Kidney (tissue), 13 donors: ENCODE measurements at regions not wholly inside any gene's neighbourhood (a gene's known extent, or its start where the extent isn't known, plus 50 kb on each side); places are given as distances from the start of the nearest gene placed in this dataset.

Source experiments
- DNase-seq, 5 donors: peaks; one replicate each; pipeline ENCODE4 v3.0.0-alpha.2; 2013 to 2020
- FAIRE-seq: peaks from 2 replicates; lab custom pipeline; 2012; peaks lifted over from hg19 to GRCh38; lab: Jason Lieb, UNC
- H3K27ac ChIP-seq, 2 donors: one replicate each; pipeline ENCODE4 v1.7.0; 2013; ENCODE audit warnings: low read depth in 2 of 2, low read length in 2 of 2, inconsistent platforms in 1 of 2
- H3K27me3 ChIP-seq: one replicate; pipeline ENCODE4 v1.7.1; 2013; ENCODE audit warnings: low read length, inconsistent platforms; ENCODE audit not compliant: control insufficient read depth, insufficient read depth
- H3K36me3 ChIP-seq, 3 donors: one replicate each; pipeline versions ENCODE4 v1.7.0 to v1.7.1; 2013; ENCODE audit warnings: low read length in 3 of 3, control low read depth in 1 of 3, inconsistent platforms in 1 of 3; ENCODE audit not compliant: insufficient read depth in 3 of 3, control insufficient read depth in 2 of 3
- H3K4me1 ChIP-seq, 3 donors: one replicate each; pipeline versions ENCODE4 v1.7.0 to v1.7.1; 2013; ENCODE audit warnings: low read length in 3 of 3, inconsistent platforms in 1 of 3, low read depth in 1 of 3; ENCODE audit not compliant: control insufficient read depth in 2 of 3, insufficient read depth in 2 of 3
- H3K4me3 ChIP-seq, 3 donors: one replicate each; pipeline versions ENCODE4 v1.7.0 to v1.8.1; 2013; ENCODE audit warnings: low read length in 3 of 3, control low read depth in 1 of 3, inconsistent platforms in 1 of 3
- H3K9ac ChIP-seq, 3 donors: one replicate each; pipeline versions ENCODE4 v1.7.0 to v1.7.1; 2013; ENCODE audit warnings: low read length in 3 of 3, control low read depth in 1 of 3, inconsistent platforms in 1 of 3
- H3K9me3 ChIP-seq, 3 donors: one replicate each; pipeline versions ENCODE4 v1.7.0 to v1.7.1; 2013; ENCODE audit warnings: low read length in 3 of 3, control low read depth in 1 of 3, inconsistent platforms in 1 of 3; ENCODE audit not compliant: control insufficient read depth in 2 of 3, insufficient read depth in 1 of 3
- CTCF ChIP-seq: IDR thresholded peaks from 3 replicates; pipeline ENCODE4 v1.5.1; 2012; ENCODE audit warnings: mild to moderate bottlenecking, moderate library complexity, borderline replicate concordance; ENCODE audit not compliant: insufficient read depth; ENCODE audit errors: extremely low read depth
- intact Hi-C: fragments of 100-400 bp; cut with DNase I; formaldehyde crosslinking; loops from one replicate; pipeline ENCODE4 v1.11.1; 2022
- donor health status: control.
- donor health status: control.
- donor health status: control.
- donor health status: control.
- donor health status: control.
- donor health status: DM: yes; HTN: yes; CAD: no.
- donor health status: Normal renal cell carcinoma (clear cell type).

DNA sequence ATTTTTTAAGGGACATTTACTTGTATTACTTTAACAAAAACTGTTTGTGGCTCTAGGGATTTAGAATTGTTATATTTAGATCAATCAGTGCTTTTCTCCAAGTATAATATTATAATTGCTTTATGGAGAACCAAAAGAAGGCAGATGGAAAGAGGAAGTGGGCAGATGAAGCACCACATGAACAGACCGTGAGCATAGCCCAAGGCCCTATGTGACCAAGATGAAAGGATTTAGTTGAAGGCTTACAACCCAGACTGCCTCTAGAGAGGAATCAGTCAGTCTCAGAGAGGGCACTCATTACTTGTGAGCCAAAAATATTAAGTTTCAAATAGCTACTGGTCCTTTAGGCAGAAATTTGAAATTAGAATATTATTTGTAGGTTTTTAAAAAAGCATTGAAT is 102.3 kb upstream of the IMPG1 start:
- DNase-seq (no peak), FAIRE-seq (no peak)
- H3K36me3 ChIP-seq: no peaks in the 10 kb centered on the region
- H3K9me3 ChIP-seq: no peaks in the 10 kb centered on the region
- no peak for TF ChIP-seq CTCF
- no peak overlapping the region for H3K4me3 ChIP-seq
- H3K9ac ChIP-seq: no peak overlapping the region
- no peak overlapping the region for H3K27ac ChIP-seq
- intact Hi-C loops: no loop called here
- no peaks in the 10 kb centered on the region for H3K4me1 ChIP-seq
- no peaks in the 10 kb centered on the region for H3K27me3 ChIP-seq

- FAIRE-seq (no peak), DNase-seq (no peak)
- H3K27me3 ChIP-seq: no peaks in the 10 kb centered on the region
- no peak overlapping the region for H3K4me3 ChIP-seq
- no peak overlapping the region for H3K27ac ChIP-seq
- no peaks in the 10 kb centered on the region for H3K9me3 ChIP-seq
- no peaks in the 10 kb centered on the region for H3K4me1 ChIP-seq
- no peak for TF ChIP-seq CTCF
- H3K36me3 ChIP-seq: no peaks in the 10 kb centered on the region
- no peak overlapping the region for H3K9ac ChIP-seq
- intact Hi-C loops: no loop called here
Measured at GRCh38 chr6:76166874-76167273, 94.4 kb upstream of the IMPG1 start.

DNA sequence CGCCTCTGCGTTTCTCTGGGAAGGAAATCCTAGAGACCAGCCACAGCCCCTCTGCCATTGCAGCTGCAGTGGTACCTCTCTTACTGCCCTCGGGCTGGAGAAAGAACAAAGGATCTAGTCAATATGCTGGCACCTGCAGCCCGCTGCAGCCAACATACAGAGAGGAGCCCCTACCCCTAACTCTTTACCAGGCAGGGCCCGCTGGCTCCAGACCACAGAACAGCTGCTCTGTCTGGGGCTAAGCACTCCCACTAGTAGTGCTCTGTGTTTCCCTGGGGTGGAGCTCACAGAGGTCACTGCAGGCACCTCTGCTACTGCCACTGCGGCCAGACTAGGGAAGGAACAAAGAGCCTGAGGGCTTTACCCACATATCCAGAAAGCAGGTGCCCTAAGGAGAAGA is 93.8 kb upstream of the IMPG1 start:
- DNase-seq (no peak), FAIRE-seq (no peak)
- Histone ChIP-seq H3K9me3 (no peaks in the 10 kb centered on the region), H3K4me1 (no peaks in the 10 kb centered on the region), H3K9ac (no peak overlapping the region), H3K36me3 (no peaks in the 10 kb centered on the region), H3K27ac (no peak overlapping the region), H3K27me3 (no peaks in the 10 kb centered on the region), H3K4me3 (no peak overlapping the region)
- no peak for TF ChIP-seq CTCF
- intact Hi-C loops: no loop called here
